ENCODE measurements at regions not wholly inside any gene's neighbourhood (a gene's known extent, or its start where the extent isn't known, plus 50 kb on each side); places are given as distances from the start of the nearest gene placed in this dataset.

DNA sequence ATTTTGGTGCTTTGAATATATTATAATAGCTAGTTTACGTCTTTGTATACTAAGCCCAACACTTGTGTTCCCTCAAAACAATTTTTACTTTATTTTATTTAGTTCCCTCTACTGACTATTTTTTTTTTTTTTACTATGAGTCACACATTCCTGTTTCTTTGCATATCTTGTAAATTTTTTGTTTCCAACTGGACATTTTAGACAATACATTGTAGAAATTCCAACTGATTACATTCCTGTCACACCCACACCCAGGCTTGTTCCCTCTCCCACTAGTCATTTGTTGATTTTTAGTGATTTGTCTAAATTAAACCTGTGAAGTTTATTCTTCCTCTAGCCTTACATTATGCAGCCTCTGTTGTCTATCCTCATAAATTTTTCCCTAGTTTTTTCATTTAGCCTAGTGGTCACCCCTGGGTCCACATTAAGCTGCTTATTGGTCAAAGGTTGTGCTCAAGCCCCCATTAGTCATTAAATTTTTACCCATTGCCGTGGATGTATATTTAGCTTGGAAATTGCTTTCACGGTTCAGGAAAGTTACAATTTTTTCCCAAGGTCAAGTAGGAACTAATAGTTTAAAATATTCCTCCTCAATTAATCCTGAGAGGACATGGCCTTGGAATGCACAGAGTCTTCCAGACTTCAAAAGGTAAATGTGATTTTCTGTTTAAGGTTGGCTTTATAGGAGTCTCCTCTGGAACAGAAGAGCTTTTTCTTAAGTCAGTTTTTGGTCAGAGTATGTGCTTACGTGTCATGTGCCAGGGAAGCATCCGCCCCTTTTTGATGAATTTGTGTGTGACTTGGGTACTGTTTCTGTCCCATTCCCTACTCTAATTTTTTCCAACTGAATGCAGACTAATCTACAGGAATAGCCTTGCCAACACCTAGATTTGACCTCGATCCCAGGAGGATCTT, 207.6 kb upstream of the TMEM72 start:
- Histone ChIP-seq H3K4me1 (ENCODE audit: control insufficient read depth, insufficient read depth, low read length) (no peaks in the 10 kb centered on the region), H3K9me3 (ENCODE audit: control insufficient read depth, insufficient read depth, low read length) (no peaks in the 10 kb centered on the region), H3K36me3 (ENCODE audit: control insufficient read depth, insufficient read depth, low read length) (no peaks in the 10 kb centered on the region), H3K27ac (ENCODE audit: low read length) (no peak overlapping the region), H3K4me3 (ENCODE audit: low read length) (no peak overlapping the region), H3K27me3 (ENCODE audit: control insufficient read depth, insufficient read depth, low read length) (no peaks in the 10 kb centered on the region)
- peaks cover 0 to 3% of the 10 kb centered on the region in 2 donors for H3K27me3 Mint-ChIP-seq (ENCODE audit: low read depth in 2 of 2)
- H3K4me3 Mint-ChIP-seq = no peak overlapping the region
- TF ChIP-seq, protein P1, sequence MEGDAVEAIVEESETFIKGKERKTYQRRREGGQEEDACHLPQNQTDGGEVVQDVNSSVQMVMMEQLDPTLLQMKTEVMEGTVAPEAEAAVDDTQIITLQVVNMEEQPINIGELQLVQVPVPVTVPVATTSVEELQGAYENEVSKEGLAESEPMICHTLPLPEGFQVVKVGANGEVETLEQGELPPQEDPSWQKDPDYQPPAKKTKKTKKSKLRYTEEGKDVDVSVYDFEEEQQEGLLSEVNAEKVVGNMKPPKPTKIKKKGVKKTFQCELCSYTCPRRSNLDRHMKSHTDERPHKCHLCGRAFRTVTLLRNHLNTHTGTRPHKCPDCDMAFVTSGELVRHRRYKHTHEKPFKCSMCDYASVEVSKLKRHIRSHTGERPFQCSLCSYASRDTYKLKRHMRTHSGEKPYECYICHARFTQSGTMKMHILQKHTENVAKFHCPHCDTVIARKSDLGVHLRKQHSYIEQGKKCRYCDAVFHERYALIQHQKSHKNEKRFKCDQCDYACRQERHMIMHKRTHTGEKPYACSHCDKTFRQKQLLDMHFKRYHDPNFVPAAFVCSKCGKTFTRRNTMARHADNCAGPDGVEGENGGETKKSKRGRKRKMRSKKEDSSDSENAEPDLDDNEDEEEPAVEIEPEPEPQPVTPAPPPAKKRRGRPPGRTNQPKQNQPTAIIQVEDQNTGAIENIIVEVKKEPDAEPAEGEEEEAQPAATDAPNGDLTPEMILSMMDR (IDR thresholded peaks at IDR 0.05) = no peak
- intact Hi-C loops (cut with micrococcal nuclease) = no loop called here
- H3K36me3 Mint-ChIP-seq = peaks cover 19% of the 10 kb centered on the region
- DNase-seq (no peak), ATAC-seq (no peak)
- H3K27ac Mint-ChIP-seq = no peak overlapping the region
- WGBS (ENCODE audit: insufficient coverage) = 88% methylated on average over 4 of the region's 6 CpGs
- peaks cover 3 to 17% of the 10 kb centered on the region in 2 donors for H3K9me3 Mint-ChIP-seq
- H3K4me1 Mint-ChIP-seq = no peaks in the 10 kb centered on the region

- Mint-ChIP-seq H3K27me3 (ENCODE audit: low read depth in 2 of 2) (peaks cover 0 to 3% of the 10 kb centered on the region in 2 donors), H3K4me1 (no peaks in the 10 kb centered on the region), H3K36me3 (peaks cover 19% of the 10 kb centered on the region), H3K9me3 (peaks cover 3 to 17% of the 10 kb centered on the region in 2 donors), H3K27ac (no peak overlapping the region), H3K4me3 (no peak overlapping the region)
- WGBS (ENCODE audit: insufficient coverage) = 90% methylated on average over 1 of the region's 1 CpG
- Histone ChIP-seq H3K9me3 (ENCODE audit: control insufficient read depth, insufficient read depth, low read length) (no peaks in the 10 kb centered on the region), H3K36me3 (ENCODE audit: control insufficient read depth, insufficient read depth, low read length) (no peaks in the 10 kb centered on the region), H3K4me3 (ENCODE audit: low read length) (no peak overlapping the region), H3K27me3 (ENCODE audit: control insufficient read depth, insufficient read depth, low read length) (no peaks in the 10 kb centered on the region), H3K27ac (ENCODE audit: low read length) (no peak overlapping the region), H3K4me1 (ENCODE audit: control insufficient read depth, insufficient read depth, low read length) (no peaks in the 10 kb centered on the region)
- ATAC-seq (no peak), DNase-seq (no peak)
- TF ChIP-seq, protein P1 (IDR thresholded peaks at IDR 0.05) = no peak
- intact Hi-C loops (cut with micrococcal nuclease) = no loop called here
These were observed 206.5 kb upstream of the TMEM72 start for GRCh38 chr10:44704616-44705015.

DNA sequence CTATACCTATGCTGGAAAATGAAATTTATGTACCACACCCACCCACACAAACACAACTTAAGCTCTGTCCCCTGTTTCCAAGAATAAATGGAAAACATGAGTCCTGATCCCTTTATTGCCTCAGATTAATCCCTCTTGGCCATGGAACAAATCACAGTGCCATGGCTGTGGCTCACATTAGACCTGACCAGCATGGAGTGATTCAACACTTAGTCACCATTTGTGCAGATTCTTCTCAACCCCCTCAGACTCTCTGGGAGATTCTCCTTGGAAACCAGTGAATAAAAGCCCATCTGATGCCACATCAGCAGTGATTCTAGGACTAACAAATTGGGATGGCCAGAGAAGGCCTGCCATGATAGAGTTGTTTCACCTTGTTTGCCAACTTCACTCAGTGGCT, 204.4 kb upstream of the TMEM72 start:
- Histone ChIP-seq H3K27ac (ENCODE audit: low read length) (no peak overlapping the region), H3K36me3 (ENCODE audit: control insufficient read depth, insufficient read depth, low read length) (no peaks in the 10 kb centered on the region), H3K4me1 (ENCODE audit: control insufficient read depth, insufficient read depth, low read length) (no peaks in the 10 kb centered on the region), H3K4me3 (ENCODE audit: low read length) (no peak overlapping the region), H3K9me3 (ENCODE audit: control insufficient read depth, insufficient read depth, low read length) (no peaks in the 10 kb centered on the region), H3K27me3 (ENCODE audit: control insufficient read depth, insufficient read depth, low read length) (no peaks in the 10 kb centered on the region)
- peaks cover 0 to 3% of the 10 kb centered on the region in 2 donors for H3K27me3 Mint-ChIP-seq (ENCODE audit: low read depth in 2 of 2)
- TF ChIP-seq, protein P1 (IDR thresholded peaks at IDR 0.05) = no peak
- ATAC-seq (no peak), DNase-seq (no peak)
- peaks cover 3 to 13% of the 10 kb centered on the region in 2 donors for H3K9me3 Mint-ChIP-seq
- no peak overlapping the region for H3K27ac Mint-ChIP-seq
- intact Hi-C loops (cut with micrococcal nuclease) = no loop called here
- H3K36me3 Mint-ChIP-seq = peaks cover 19% of the 10 kb centered on the region
- H3K4me3 Mint-ChIP-seq = no peak overlapping the region
- H3K4me1 Mint-ChIP-seq = peaks cover 0 to 6% of the 10 kb centered on the region in 2 donors

Measured in natural killer cell (primary cell).